Natural killer cell treated with Interleukin-12 subunit alpha and Interleukin-12 subunit beta and Interleukin-15 and Interleukin-18, amount 100 ng/mL, for 72 hours (primary cell): ENCODE measurements at regions not wholly inside any gene's neighbourhood (a gene's known extent, or its start where the extent isn't known, plus 50 kb on each side); places are given as distances from the start of the nearest gene placed in this dataset.
A peak's percentile ranks its signal among the peaks of the same experiment; 100 is the strongest.
"Not testable (repeated sequence)": the region's sequence is repeated elsewhere in the genome, so short reads cannot be mapped to it uniquely, and the experiment has no call there.

Source experiments
- ATAC-seq, 2 donors: fragments of 150-1000 bp; cut with Tn5 transposase in 1 of 2; sonication (Bioruptor Pico), chemical (Tn5 transposase) in 1 of 2; 2 replicates each; pipeline ENCODE4 v1.10.0; 2021
- DNase-seq: peaks from one replicate; pipeline ENCODE4 v3.0.0; 2022; ENCODE audit warnings: low spot score
- H3K27ac Mint-ChIP-seq, 2 donors: 1 replicate in 1 of 2; 2 replicates in 1 of 2; pipeline ENCODE4 v1.8.0; 2022; ENCODE audit warnings: mixed read lengths in 2 of 2, mild to moderate bottlenecking in 1 of 2, moderate library complexity in 1 of 2
- H3K27me3 Mint-ChIP-seq, 2 donors: 1 replicate in 1 of 2; 2 replicates in 1 of 2; pipeline ENCODE4 v1.8.0; 2022; ENCODE audit warnings: mixed read lengths in 2 of 2
- H3K36me3 Mint-ChIP-seq: one replicate; pipeline ENCODE4 v1.8.0; 2022; ENCODE audit warnings: mixed read lengths
- H3K4me1 Mint-ChIP-seq, 2 donors: 1 replicate in 1 of 2; 2 replicates in 1 of 2; pipeline ENCODE4 v1.8.0; 2022; ENCODE audit warnings: low read depth in 2 of 2, mixed read lengths in 2 of 2, mild to moderate bottlenecking in 1 of 2
- H3K4me3 Mint-ChIP-seq: one replicate; pipeline ENCODE4 v1.8.0; 2022; ENCODE audit warnings: mixed read lengths
- H3K9me3 Mint-ChIP-seq: 2 replicates; pipeline ENCODE4 v1.8.0; 2022; ENCODE audit warnings: mixed read lengths

GRCh38 chr4:84286048-84286447, 213.0 kb downstream of the NKX6-1 start:
- no peak overlapping the region for H3K4me3 Mint-ChIP-seq
- no peaks in the 10 kb centered on the region for H3K4me1 Mint-ChIP-seq
- ATAC-seq, result no peak

DNA sequence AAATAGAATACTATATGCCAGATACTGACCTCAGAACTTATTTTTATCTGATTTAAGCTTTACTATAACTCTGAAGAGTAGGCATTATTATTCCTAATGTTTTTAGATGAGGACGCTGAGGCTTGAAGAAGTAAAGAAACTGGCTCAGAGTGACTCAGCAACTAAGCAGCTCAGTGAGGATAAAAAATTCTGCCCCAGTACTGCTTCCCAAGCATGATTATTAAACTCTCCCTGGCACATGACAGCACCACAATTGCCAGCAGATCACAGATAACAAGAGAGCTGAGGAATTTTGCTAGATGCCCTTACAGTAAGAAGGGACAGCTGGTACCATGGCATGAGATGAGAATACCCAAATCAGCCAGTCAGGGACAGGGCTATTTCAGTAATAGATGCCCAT, 219.4 kb downstream of the NKX6-1 start:
- DNase-seq, result no peak
- no peak overlapping the region for H3K27ac Mint-ChIP-seq
- H3K4me3 Mint-ChIP-seq, result no peak overlapping the region
- H3K27me3 Mint-ChIP-seq, result no peaks in the 10 kb centered on the region
- no peaks in the 10 kb centered on the region for H3K36me3 Mint-ChIP-seq
- H3K4me1 Mint-ChIP-seq, result no peaks in the 10 kb centered on the region
- H3K9me3 Mint-ChIP-seq, result no peaks in the 10 kb centered on the region
- no peak for ATAC-seq

More at GRCh38 chr4:84286048-84286447, 213.0 kb downstream of the NKX6-1 start:
- Mint-ChIP-seq H3K9me3 (peaks cover 21% of the 10 kb centered on the region), H3K27me3 (no peaks in the 10 kb centered on the region), H3K36me3 (peaks cover 14% of the 10 kb centered on the region), H3K27ac (no peak overlapping the region)
- no peak for DNase-seq

DNA sequence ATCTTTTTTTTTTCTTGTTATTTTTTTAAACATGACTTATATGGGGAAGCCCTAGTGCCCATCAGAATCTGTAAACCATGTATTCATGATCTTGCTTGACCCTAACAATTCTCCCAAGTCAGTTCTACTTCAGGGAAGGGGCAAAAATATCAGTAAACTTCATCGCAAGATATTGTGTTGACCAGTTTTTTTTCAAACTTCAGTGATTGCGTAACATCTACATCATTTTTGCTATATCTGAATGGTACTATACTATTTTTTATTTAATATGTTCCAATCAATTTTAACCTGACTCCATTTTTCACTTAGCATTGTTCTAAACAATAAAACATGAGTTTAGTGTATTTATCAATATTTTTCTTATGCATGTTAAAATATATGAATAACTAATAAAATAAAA, 221.2 kb downstream of the NKX6-1 start:
- Mint-ChIP-seq H3K9me3 (no peaks in the 10 kb centered on the region), H3K4me3 (no peak overlapping the region), H3K4me1 (no peaks in the 10 kb centered on the region), H3K27ac (no peak overlapping the region), H3K27me3 (no peaks in the 10 kb centered on the region), H3K36me3 (no peaks in the 10 kb centered on the region)
- DNase-seq, result no peak
- no peak for ATAC-seq

DNA sequence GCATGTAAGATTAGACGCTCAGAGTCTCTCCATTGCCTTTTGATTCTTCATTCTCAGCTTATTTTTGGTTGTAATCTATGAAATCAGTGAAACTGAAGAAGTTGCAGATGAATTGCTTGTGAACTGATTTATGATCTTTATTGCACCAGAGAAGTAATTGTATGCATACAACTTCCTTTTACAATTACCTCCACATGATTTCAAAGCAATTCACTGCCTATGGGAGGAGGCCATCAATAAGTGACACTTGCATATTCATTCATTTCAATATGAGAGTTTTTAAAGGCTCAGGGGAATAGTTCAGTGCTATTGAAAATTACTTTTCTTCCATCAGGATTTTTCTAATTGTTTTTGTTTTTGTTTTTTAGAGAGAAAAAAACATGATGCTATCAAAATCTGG, 222.3 kb downstream of the NKX6-1 start:
- H3K36me3 Mint-ChIP-seq, result no peaks in the 10 kb centered on the region
- no peak overlapping the region for H3K4me3 Mint-ChIP-seq
- ATAC-seq (no peak), DNase-seq (no peak)
- H3K9me3 Mint-ChIP-seq, result no peaks in the 10 kb centered on the region
- no peak overlapping the region for H3K27ac Mint-ChIP-seq
- no peaks in the 10 kb centered on the region for H3K27me3 Mint-ChIP-seq
- H3K4me1 Mint-ChIP-seq, result no peaks in the 10 kb centered on the region

DNA sequence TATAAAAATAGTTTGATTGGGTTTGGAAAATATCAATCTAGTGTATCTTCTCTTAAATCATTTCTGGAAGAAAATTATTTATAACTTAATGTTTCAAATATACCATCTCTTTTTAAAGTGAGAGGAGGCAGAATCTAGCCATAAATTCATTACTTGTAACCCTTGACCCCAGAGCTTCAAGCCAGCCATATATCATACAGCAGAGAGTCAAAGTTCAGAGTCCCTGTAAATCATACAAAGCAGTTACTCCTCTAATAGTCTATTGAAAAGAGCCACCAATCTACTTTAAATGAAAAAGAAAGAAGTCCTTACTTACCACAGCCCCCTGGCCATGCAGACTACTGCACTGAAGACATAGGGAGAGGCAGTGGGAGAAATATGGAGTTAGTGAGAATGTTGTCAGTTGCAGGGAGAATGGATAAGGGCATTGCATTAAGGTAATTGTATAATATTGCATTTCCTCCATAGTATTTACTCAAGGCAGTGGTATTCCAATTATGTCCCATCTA, 229.5 kb downstream of the NKX6-1 start:
- ATAC-seq (no peak), DNase-seq (no peak)
- peaks cover 13% of the 10 kb centered on the region for H3K9me3 Mint-ChIP-seq
- no peaks in the 10 kb centered on the region for H3K4me1 Mint-ChIP-seq
- H3K27me3 Mint-ChIP-seq, result no peaks in the 10 kb centered on the region
- no peak overlapping the region for H3K27ac Mint-ChIP-seq
- no peak overlapping the region for H3K4me3 Mint-ChIP-seq
- no peaks in the 10 kb centered on the region for H3K36me3 Mint-ChIP-seq

DNA sequence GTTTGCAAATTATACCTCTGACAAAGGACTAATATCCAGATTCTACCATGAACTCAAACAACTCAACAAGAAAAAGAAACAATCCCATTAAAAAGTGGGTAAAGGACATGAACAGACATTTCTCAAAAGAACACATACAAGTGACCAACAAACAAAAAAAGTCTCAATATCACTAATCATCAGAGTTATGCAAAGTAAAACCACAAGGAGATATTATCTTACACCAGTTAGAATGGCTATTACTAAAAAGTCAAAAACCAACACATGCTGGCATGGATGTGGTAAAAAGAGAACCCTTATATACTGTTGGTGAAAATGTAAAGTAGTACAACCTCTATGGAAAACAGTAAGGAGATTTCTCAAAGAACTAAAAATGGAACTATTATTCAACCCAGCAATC, 234.4 kb downstream of the NKX6-1 start:
- DNase-seq (no peak), ATAC-seq (no peak)
- Mint-ChIP-seq H3K27ac (no peak overlapping the region), H3K36me3 (peaks cover 7% of the 10 kb centered on the region), H3K27me3 (no peaks in the 10 kb centered on the region), H3K9me3 (peaks cover 24% of the 10 kb centered on the region), H3K4me3 (no peak overlapping the region), H3K4me1 (no peaks in the 10 kb centered on the region)

DNA sequence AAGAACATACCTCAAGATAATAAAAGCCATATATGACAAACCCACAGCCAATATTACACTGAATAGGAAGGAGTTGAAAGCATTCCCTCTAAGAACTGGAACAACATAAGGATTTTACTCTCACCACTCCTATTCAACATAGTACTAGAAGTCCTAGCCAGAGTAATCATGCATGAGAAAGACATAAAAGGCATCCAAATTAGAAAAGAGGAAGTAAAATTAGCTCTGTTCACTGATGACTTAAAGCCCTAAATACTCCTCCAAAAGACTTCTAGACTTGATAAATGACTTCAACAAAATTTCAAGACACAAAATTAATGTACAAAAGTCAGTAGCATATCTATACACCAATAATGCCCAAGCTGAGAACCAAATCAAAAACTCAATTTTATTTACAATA, 235.7 kb downstream of the NKX6-1 start:
- Mint-ChIP-seq H3K4me1 (no peaks in the 10 kb centered on the region), H3K4me3 (no peak overlapping the region), H3K27me3 (no peaks in the 10 kb centered on the region), H3K9me3 (peaks cover 28% of the 10 kb centered on the region), H3K27ac (no peak overlapping the region), H3K36me3 (peaks cover 12% of the 10 kb centered on the region)
- no peak for DNase-seq
- no peak for ATAC-seq

DNA sequence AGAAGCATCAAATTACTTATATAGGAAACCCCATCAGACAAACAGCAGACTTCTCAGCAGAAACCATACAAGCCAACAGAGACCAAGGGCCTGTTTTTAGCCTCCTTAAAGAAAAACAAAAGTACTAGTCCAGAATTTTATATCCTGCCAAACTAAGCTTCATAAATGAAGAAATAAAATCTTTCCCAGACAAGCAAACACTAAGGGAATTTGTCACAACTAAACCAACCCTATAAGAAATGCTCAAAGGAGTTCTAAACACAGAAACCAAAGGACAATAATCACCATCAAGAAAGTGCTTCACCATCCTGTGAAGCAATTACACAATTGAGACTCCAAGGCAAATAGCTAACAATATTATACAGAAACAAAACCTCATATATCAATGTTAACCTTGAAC, 238.6 kb downstream of the NKX6-1 start:
- no peak for DNase-seq
- H3K27ac Mint-ChIP-seq, result no peak overlapping the region
- H3K27me3 Mint-ChIP-seq, result no peaks in the 10 kb centered on the region
- H3K36me3 Mint-ChIP-seq, result peaks cover 12% of the 10 kb centered on the region
- H3K9me3 Mint-ChIP-seq, result peaks cover 15% of the 10 kb centered on the region
- no peak for ATAC-seq
- no peaks in the 10 kb centered on the region for H3K4me1 Mint-ChIP-seq
- no peak overlapping the region for H3K4me3 Mint-ChIP-seq

DNA sequence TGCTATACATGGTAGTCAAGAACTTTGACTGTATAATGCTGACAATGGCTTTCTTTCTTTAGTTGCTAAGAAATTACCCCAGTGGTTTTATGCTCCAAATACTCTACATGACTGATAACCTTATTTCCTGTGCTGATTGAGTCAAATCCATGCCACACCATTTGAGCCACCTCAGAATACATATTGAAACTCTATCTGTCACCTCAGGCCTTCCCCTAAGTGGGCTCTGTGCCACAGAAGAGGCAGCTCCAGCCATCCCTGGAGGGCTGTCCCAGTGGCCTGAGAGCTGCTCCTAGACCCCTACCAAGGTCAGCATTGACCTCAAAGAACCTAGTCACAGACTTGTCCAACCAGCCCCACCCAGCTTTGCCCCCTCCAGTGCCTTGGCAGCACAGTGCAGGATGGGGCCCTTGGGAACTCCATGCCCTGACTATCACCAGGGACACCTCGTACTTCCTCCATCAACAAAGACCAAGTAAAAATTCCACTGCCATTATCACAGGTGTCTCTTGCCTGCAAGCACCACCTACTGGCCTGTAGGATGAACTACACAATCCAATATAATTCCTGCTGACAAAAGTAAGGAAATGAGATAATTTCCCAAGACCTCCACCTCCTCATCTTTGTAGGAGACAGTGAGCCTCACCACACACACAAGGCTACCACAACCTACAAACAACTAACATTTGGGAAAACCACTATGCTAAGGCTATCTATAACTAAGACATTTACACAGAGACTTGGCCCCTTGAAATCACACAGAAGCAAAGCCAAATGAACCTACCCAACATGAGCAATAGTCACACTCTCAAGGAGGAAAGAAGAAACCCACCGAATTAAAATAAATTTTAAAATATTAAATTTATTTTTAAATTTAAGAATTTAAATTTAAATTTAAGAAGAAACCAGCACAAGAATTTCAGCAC, 239.9 kb downstream of the NKX6-1 start:
- H3K9me3 Mint-ChIP-seq, result peaks cover 15% of the 10 kb centered on the region
- no peak for ATAC-seq
- H3K27me3 Mint-ChIP-seq, result no peaks in the 10 kb centered on the region
- H3K4me3 Mint-ChIP-seq, result no peak overlapping the region
- no peak for DNase-seq
- H3K27ac Mint-ChIP-seq, result no peak overlapping the region
- no peaks in the 10 kb centered on the region for H3K4me1 Mint-ChIP-seq
- peaks cover 12% of the 10 kb centered on the region for H3K36me3 Mint-ChIP-seq

DNA sequence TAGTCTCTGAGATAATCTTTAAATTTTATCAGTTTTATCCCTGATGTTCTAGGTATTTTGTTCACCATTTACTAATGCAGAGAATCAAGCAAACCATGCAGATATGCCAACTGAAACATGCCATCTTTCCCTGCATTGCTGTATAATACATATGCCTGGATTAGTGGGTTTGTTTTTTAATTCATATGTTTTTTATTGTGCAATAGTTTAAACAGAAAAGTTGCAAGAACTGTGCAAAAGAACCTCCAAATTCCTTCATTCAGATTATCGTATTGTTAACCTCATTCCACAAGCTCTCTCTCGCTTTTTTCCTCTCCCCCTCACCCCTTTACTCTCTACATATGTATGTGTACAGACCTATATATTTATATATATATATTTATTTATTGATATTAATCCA, 244.6 kb downstream of the NKX6-1 start:
- no peaks in the 10 kb centered on the region for H3K27me3 Mint-ChIP-seq
- peaks cover 4% of the 10 kb centered on the region for H3K36me3 Mint-ChIP-seq
- H3K27ac Mint-ChIP-seq, result no peak overlapping the region
- no peaks in the 10 kb centered on the region for H3K4me1 Mint-ChIP-seq
- H3K9me3 Mint-ChIP-seq, result peaks cover 11% of the 10 kb centered on the region
- no peak overlapping the region for H3K4me3 Mint-ChIP-seq
- no peak for ATAC-seq
- DNase-seq, result no peak

GRCh38 chr4:84249521-84249920, 249.6 kb downstream of the NKX6-1 start:
- peaks cover 7% of the 10 kb centered on the region for H3K9me3 Mint-ChIP-seq
- H3K27me3 Mint-ChIP-seq, result no peaks in the 10 kb centered on the region
- no peaks in the 10 kb centered on the region for H3K36me3 Mint-ChIP-seq
- ATAC-seq (no peak), DNase-seq (no peak)
- H3K4me3 Mint-ChIP-seq, result no peak overlapping the region
- no peaks in the 10 kb centered on the region for H3K4me1 Mint-ChIP-seq
- H3K27ac Mint-ChIP-seq, result no peak overlapping the region

DNA sequence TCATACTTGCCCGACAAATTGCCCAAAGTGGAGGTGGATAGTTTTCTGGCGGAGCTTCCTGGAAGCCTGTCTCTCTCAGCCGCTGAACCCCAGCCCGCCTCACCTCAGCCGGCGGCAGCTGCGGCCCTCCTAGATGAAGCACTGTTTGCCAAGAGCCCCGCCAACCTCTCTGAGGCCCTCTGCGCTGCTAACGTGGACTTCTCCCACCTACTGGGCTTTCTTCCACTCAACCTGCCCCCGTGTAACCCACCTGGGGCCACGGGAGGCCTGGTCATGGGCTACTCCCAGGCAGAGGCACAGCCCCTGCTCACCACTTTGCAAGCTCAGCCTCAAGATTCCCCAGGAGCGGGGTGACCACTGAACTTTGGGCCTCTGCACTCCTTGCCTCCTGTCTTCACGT, 254.1 kb downstream of the NKX6-1 start:
- H3K36me3 Mint-ChIP-seq, H3K27me3 Mint-ChIP-seq: not testable (repeated sequence)

GRCh38 chr4:84244346-84244801, 254.7 kb downstream of the NKX6-1 start:
- not testable (repeated sequence) for H3K4me1 Mint-ChIP-seq, H3K36me3 Mint-ChIP-seq, DNase-seq, H3K4me3 Mint-ChIP-seq, H3K27ac Mint-ChIP-seq, H3K9me3 Mint-ChIP-seq, H3K27me3 Mint-ChIP-seq
- ATAC-seq, result peak in 1 of 2 donors; percentile 36

More for the DNA sequence above, 254.1 kb downstream of the NKX6-1 start:
- not testable (repeated sequence) for H3K4me3 Mint-ChIP-seq, ATAC-seq, DNase-seq, H3K9me3 Mint-ChIP-seq, H3K27ac Mint-ChIP-seq, H3K4me1 Mint-ChIP-seq

- no peak for ATAC-seq
- no peaks in the 10 kb centered on the region for H3K27me3 Mint-ChIP-seq
- H3K9me3 Mint-ChIP-seq, result peaks cover 6% of the 10 kb centered on the region
- no peak overlapping the region for H3K27ac Mint-ChIP-seq
- H3K36me3 Mint-ChIP-seq, result no peaks in the 10 kb centered on the region
- no peak for DNase-seq
- H3K4me1 Mint-ChIP-seq, result no peaks in the 10 kb centered on the region
- H3K4me3 Mint-ChIP-seq, result no peak overlapping the region
Measured at GRCh38 chr4:84243685-84244084, 255.4 kb downstream of the NKX6-1 start.
